ENCODE measurements at regions not wholly inside any gene's neighbourhood (a gene's known extent, or its start where the extent isn't known, plus 50 kb on each side); places are given as distances from the start of the nearest gene placed in this dataset.

DNA sequence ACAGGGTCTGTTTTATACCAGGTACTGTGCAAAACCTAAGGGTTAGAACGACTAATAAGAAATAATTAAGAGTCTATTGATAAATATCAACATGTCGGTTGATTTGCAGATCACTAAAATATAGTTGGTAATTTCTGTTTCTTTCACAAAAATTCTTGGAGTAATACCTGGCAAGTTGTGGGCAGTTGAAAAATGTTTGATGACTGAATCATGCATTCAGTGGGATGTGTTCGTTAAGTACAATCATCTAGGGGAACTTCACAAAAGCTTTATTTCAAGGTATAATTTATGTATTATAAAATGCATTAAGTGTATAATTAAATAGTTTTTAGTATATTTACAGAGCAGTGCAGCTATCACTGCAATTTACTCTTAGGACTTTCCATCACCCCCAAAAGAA lies 120.0 kb downstream of the KCNA5 start:
- CTCF ChIA-PET, result no interaction called here
- H3K27ac ChIP-seq (ENCODE audit: low read length), result no peak overlapping the region
- ATAC-seq (no peak), DNase-seq (no peak)
- no peak for TF ChIP-seq EZH2phosphoT487 (IDR thresholded peaks at IDR 0.05; ENCODE audit: borderline replicate concordance, low read length)
- TF ChIP-seq EZH2 (IDR thresholded peaks at IDR 0.05; ENCODE audit: low read length, unreplicated experiment), result no peak
- TF ChIP-seq, protein P1, sequence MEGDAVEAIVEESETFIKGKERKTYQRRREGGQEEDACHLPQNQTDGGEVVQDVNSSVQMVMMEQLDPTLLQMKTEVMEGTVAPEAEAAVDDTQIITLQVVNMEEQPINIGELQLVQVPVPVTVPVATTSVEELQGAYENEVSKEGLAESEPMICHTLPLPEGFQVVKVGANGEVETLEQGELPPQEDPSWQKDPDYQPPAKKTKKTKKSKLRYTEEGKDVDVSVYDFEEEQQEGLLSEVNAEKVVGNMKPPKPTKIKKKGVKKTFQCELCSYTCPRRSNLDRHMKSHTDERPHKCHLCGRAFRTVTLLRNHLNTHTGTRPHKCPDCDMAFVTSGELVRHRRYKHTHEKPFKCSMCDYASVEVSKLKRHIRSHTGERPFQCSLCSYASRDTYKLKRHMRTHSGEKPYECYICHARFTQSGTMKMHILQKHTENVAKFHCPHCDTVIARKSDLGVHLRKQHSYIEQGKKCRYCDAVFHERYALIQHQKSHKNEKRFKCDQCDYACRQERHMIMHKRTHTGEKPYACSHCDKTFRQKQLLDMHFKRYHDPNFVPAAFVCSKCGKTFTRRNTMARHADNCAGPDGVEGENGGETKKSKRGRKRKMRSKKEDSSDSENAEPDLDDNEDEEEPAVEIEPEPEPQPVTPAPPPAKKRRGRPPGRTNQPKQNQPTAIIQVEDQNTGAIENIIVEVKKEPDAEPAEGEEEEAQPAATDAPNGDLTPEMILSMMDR (conservative IDR thresholded peaks at IDR 0.05; ENCODE audit: low read depth, low read length), result no peak
- H4K20me1 ChIP-seq (ENCODE audit: low read length), result no peaks in the 10 kb centered on the region
- no peak overlapping the region for H2AFZ ChIP-seq (ENCODE audit: low read length)
- intact Hi-C loops (cut with micrococcal nuclease), result no loop called here
- no peaks in the 10 kb centered on the region for H3K9me3 ChIP-seq (ENCODE audit: low read length)
- no peak overlapping the region for H3K9ac ChIP-seq (ENCODE audit: low read length)
- H3K4me1 ChIP-seq (ENCODE audit: insufficient read depth, low read length), result no peaks in the 10 kb centered on the region; the same call in 1 of the 2 replicates
- no peaks in the 10 kb centered on the region for H3K36me3 ChIP-seq (ENCODE audit: low read depth, low read length)
- POLR2A ChIA-PET (ENCODE audit: unreplicated experiment), result interaction anchor here (0.7 kb wide), 1 partner anchor 1123 kb away, joined by 3 read pairs; no protein-coding TSS in a partner anchor
- no peaks in the 10 kb centered on the region for H3F3A ChIP-seq (ENCODE audit: low read length, unreplicated experiment)
- H3K79me2 ChIP-seq (ENCODE audit: low read length), result no peaks in the 10 kb centered on the region
- H3K4me2 ChIP-seq (ENCODE audit: low read length), result no peak overlapping the region
- no peak overlapping the region for H3K4me3 ChIP-seq (ENCODE audit: low read length)
- no peaks in the 10 kb centered on the region for H3K9me2 ChIP-seq (replicated peaks; ENCODE audit: low read length)
- no peaks in the 10 kb centered on the region for H3K27me3 ChIP-seq (ENCODE audit: low read length)
- no TSS peak for BruUV-seq (replicated peaks)

DNA sequence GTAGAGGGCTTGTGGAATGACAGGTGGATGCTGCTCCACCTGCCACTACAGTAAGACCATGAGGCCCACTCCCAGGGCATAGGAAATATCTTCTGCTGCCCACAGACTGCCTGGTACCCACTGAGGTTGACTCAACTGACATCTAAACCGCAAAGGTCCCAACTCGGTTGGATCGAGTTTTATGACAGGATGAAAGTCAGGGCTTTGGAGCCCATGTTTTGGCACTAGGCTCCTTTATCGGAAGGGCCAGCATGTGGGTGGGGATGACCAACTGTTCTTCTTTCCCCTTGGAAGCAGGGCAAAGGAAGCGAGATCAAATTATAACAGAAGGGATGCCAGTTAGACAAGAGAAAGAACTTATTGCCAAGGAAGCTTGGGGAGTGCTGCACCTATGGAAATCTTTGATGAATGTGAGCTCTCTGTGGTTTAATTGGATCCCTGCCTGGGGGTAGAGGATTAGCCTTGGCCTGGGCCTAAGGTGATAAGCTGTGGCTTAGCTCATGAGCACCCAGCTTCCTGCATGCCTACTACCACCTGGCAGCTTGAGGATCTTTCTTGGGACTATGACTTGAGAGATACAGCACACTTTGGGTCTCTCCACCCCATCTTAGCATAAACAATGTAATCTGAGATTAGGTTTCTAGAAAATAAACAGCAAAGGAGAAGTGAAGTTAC lies 121.8 kb downstream of the KCNA5 start:
- no TSS peak for BruUV-seq (replicated peaks)
- no peaks in the 10 kb centered on the region for H3K79me2 ChIP-seq (ENCODE audit: low read length)
- no peaks in the 10 kb centered on the region for H4K20me1 ChIP-seq (ENCODE audit: low read length)
- H3K9ac ChIP-seq (ENCODE audit: low read length), result no peak overlapping the region
- H3F3A ChIP-seq (ENCODE audit: low read length, unreplicated experiment), result no peaks in the 10 kb centered on the region
- H3K9me2 ChIP-seq (replicated peaks; ENCODE audit: low read length), result no peaks in the 10 kb centered on the region
- no peaks in the 10 kb centered on the region for H3K27me3 ChIP-seq (ENCODE audit: low read length)
- H2AFZ ChIP-seq (ENCODE audit: low read length), result no peak overlapping the region
- H3K9me3 ChIP-seq (ENCODE audit: low read length), result no peaks in the 10 kb centered on the region
- H3K36me3 ChIP-seq (ENCODE audit: low read depth, low read length), result no peaks in the 10 kb centered on the region
- ATAC-seq (no peak), DNase-seq (peak; percentile 28)
- H3K4me1 ChIP-seq (ENCODE audit: insufficient read depth, low read length), result no peaks in the 10 kb centered on the region; the same call in 1 of the 2 replicates
- intact Hi-C loops (cut with micrococcal nuclease), result no loop called here
- CTCF ChIA-PET, result no interaction called here
- no peak overlapping the region for H3K27ac ChIP-seq (ENCODE audit: low read length)
- POLR2A ChIA-PET (ENCODE audit: unreplicated experiment), result no interaction called here
- TF ChIP-seq, protein P1 (conservative IDR thresholded peaks at IDR 0.05; ENCODE audit: low read depth, low read length), result no peak
- TF ChIP-seq EZH2phosphoT487 (IDR thresholded peaks at IDR 0.05; ENCODE audit: borderline replicate concordance, low read length), result no peak
- TF ChIP-seq EZH2 (IDR thresholded peaks at IDR 0.05; ENCODE audit: low read length, unreplicated experiment), result no peak
- H3K4me3 ChIP-seq (ENCODE audit: low read length), result no peak overlapping the region
- H3K4me2 ChIP-seq (ENCODE audit: low read length), result no peak overlapping the region

DNA sequence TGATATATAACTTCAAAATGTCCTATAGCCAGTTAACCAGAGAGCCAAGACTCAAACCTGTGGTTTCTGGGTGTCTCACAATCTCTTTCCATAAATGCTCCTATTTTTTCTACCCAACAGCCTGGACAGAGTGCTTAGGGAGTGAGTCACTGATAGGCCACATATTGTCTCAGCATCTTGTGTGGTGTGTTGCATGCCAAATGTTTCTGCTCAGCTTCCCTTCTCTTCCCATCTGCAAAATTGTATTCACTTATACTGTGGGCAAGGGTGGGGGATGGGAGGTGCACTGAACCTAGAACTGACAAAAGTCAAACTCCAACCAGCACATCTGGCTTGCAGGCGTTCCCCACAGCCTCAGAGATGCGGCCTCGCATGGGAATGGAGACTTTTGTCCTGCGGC lies 123.3 kb downstream of the KCNA5 start:
- no peaks in the 10 kb centered on the region for H3F3A ChIP-seq (ENCODE audit: low read length, unreplicated experiment)
- H3K36me3 ChIP-seq (ENCODE audit: low read depth, low read length), result no peaks in the 10 kb centered on the region
- H2AFZ ChIP-seq (ENCODE audit: low read length), result no peak overlapping the region
- no peak for ATAC-seq
- H3K4me2 ChIP-seq (ENCODE audit: low read length), result no peak overlapping the region
- H3K79me2 ChIP-seq (ENCODE audit: low read length), result no peaks in the 10 kb centered on the region
- H3K27me3 ChIP-seq (ENCODE audit: low read length), result no peaks in the 10 kb centered on the region
- ChIA-PET CTCF (no interaction called here), POLR2A (ENCODE audit: unreplicated experiment) (no interaction called here)
- H3K9me3 ChIP-seq (ENCODE audit: low read length), result no peaks in the 10 kb centered on the region
- H3K4me1 ChIP-seq (ENCODE audit: insufficient read depth, low read length), result no peaks in the 10 kb centered on the region; the same call in 1 of the 2 replicates
- TF ChIP-seq, protein P1 (conservative IDR thresholded peaks at IDR 0.05; ENCODE audit: low read depth, low read length), result no peak
- TF ChIP-seq EZH2 (IDR thresholded peaks at IDR 0.05; ENCODE audit: low read length, unreplicated experiment) (no peak), EZH2phosphoT487 (IDR thresholded peaks at IDR 0.05; ENCODE audit: borderline replicate concordance, low read length) (no peak)
- intact Hi-C loops (cut with micrococcal nuclease), result no loop called here
- H4K20me1 ChIP-seq (ENCODE audit: low read length), result no peaks in the 10 kb centered on the region
- BruUV-seq (replicated peaks), result no TSS peak
- no peak overlapping the region for H3K4me3 ChIP-seq (ENCODE audit: low read length)
- no peak overlapping the region for H3K27ac ChIP-seq (ENCODE audit: low read length)
- H3K9me2 ChIP-seq (replicated peaks; ENCODE audit: low read length), result no peaks in the 10 kb centered on the region
- no peak overlapping the region for H3K9ac ChIP-seq (ENCODE audit: low read length)
- DNase-seq, result peak; percentile 26
